HepG2 (cell line): ENCODE measurements at regions not wholly inside any gene's neighbourhood (a gene's known extent, or its start where the extent isn't known, plus 50 kb on each side); places are given as distances from the start of the nearest gene placed in this dataset.

Source experiments
- ATAC-seq: fragments of 200-7000 bp; cut with Tn5 transposase; 3 replicates; pipeline ENCODE4 v1.9.1; 2020; ENCODE audit warnings: mild to moderate bottlenecking, moderate library complexity
- BruUV-seq: library from RNA; stranded (reverse); fragments of 400-500 nt; replicated peaks from 2 replicates; lab custom pipeline; 2021; lab: Mats Ljungman, UMichigan
- CTCF ChIA-PET: fragments of 300-600 bp; formaldehyde crosslinking; extraction: SDS; loops from one replicate; lab custom pipeline; 2021; ENCODE audit warnings: low total read pairs, inconsistent platforms, low intra/inter-chr PET ratio; lab: Yijun Ruan, JAX
- POLR2A ChIA-PET: fragments of 350-600 bp; sonication (Branson Sonifier 250); formaldehyde crosslinking; loops from one replicate; lab custom pipeline; 2020; ENCODE audit warnings: antibody characterized with exemption, inconsistent platforms; lab: Yijun Ruan, JAX
- DNase-seq: peaks from one replicate; pipeline ENCODE4 v3.0.0-alpha.2; 2015; ENCODE audit warnings: low spot score
- FAIRE-seq: peaks from 3 replicates; lab custom pipeline; 2011; peaks lifted over from hg19 to GRCh38; lab: Jason Lieb, UNC
- H2AFZ ChIP-seq: one replicate; pipeline ENCODE4 v1.6.1; 2011; ENCODE audit warnings: low read length, inconsistent platforms
- H3K27ac ChIP-seq: fragments of 300-600 bp; 3 replicates; pipeline ENCODE4 v1.8.0; 2011; ENCODE audit warnings: mixed run types, mild to moderate bottlenecking, mixed read lengths, low read length, inconsistent platforms; ENCODE audit not compliant: insufficient read depth; ENCODE audit errors: extremely low read length
- H3K27me3 ChIP-seq, 2 experiments: fragments of 200-600 bp in 1 of 2; 2 replicates in 1 of 2; 3 replicates in 1 of 2; pipeline versions ENCODE4 v1.6.0 to v1.8.0; 2011; ENCODE audit warnings: low read length in 2 of 2, mild to moderate bottlenecking in 2 of 2, moderate library complexity in 2 of 2, inconsistent platforms in 1 of 2; ENCODE audit not compliant: insufficient read depth in 2 of 2, control insufficient read depth in 1 of 2
- H3K36me3 ChIP-seq, 2 experiments: fragments of 200-600 bp in 1 of 2; replicated peaks in 1 of 2; 2 replicates in 1 of 2; 3 replicates in 1 of 2; pipeline versions ENCODE4 v1.5.1 to v1.8.0; 2011; ENCODE audit warnings: low read length in 2 of 2, inconsistent platforms in 1 of 2; ENCODE audit not compliant: insufficient read depth in 2 of 2, control insufficient read depth in 1 of 2
- H3K4me1 ChIP-seq: 2 replicates; pipeline ENCODE4 v1.5.1; 2012; ENCODE audit warnings: low read length, inconsistent platforms; ENCODE audit not compliant: insufficient read depth
- H3K4me2 ChIP-seq: 2 replicates; pipeline ENCODE4 v1.6.0; 2011; ENCODE audit warnings: low read depth, low read length, inconsistent platforms
- H3K4me3 ChIP-seq, 3 experiments: fragments of 200-600 bp in 1 of 3; sonication (generic), shearing (Covaris generic) in 1 of 3; replicated peaks in 1 of 3; 2 replicates each; pipeline ENCODE4 v1.5.1; 2011 to 2016; ENCODE audit warnings: low read length in 3 of 3, inconsistent platforms in 2 of 3, low read depth in 2 of 3, mild to moderate bottlenecking in 2 of 3, control low read depth in 1 of 3, mixed read lengths in 1 of 3; ENCODE audit not compliant: insufficient read depth in 1 of 3
- H3K79me2 ChIP-seq: one replicate; pipeline ENCODE4 v1.6.1; 2011; ENCODE audit warnings: low read length, inconsistent platforms; ENCODE audit not compliant: insufficient read depth
- H3K9ac ChIP-seq: 2 replicates; pipeline ENCODE4 v1.6.0; 2011; ENCODE audit warnings: mild to moderate bottlenecking, low read depth, low read length, inconsistent platforms; ENCODE audit not compliant: insufficient read depth
- H3K9me3 ChIP-seq: 2 replicates; pipeline ENCODE4 v1.5.1; 2012; ENCODE audit warnings: mild to moderate bottlenecking, low read length
- H4K20me1 ChIP-seq: 2 replicates; pipeline ENCODE4 v1.6.0; 2011; ENCODE audit warnings: inconsistent platforms, mild to moderate bottlenecking, low read length, moderate library complexity; ENCODE audit not compliant: insufficient read depth
- AGO2 ChIP-seq: fragments of 200-400 bp; formaldehyde crosslinking; optimal IDR thresholded peaks from 2 replicates; pipeline ENCODE3; 2017; ENCODE audit warnings: mild to moderate bottlenecking, low read depth, low read length, moderate library complexity
- ARID4A ChIP-seq: sonication (generic); formaldehyde crosslinking; IDR thresholded peaks from 2 replicates; pipeline ENCODE4 v1.5.0; 2020; ENCODE audit warnings: mild to moderate bottlenecking, missing genetic modification reagents, borderline replicate concordance
- BRCA1 ChIP-seq: sonication (generic); formaldehyde crosslinking; IDR thresholded peaks from 2 replicates; pipeline ENCODE4 v1.4.0; 2020; ENCODE audit warnings: missing genetic modification reagents
- HDAC6 ChIP-seq: fragments of 200-600 bp; sonication (generic); IDR thresholded peaks from 2 replicates; pipeline ENCODE4 v1.7.0; 2017; ENCODE audit warnings: mild to moderate bottlenecking, antibody characterized with exemption, low read length, low read depth
- HNRNPLL ChIP-seq: fragments of 200-400 bp; formaldehyde crosslinking; IDR thresholded peaks from 2 replicates; pipeline ENCODE4 v1.6.1; 2017; ENCODE audit warnings: mild to moderate bottlenecking, low read depth, low read length; ENCODE audit not compliant: poor library complexity, severe bottlenecking
- NR0B2 ChIP-seq: sonication (generic); formaldehyde crosslinking; IDR thresholded peaks from 2 replicates; pipeline ENCODE4 v1.4.0; 2020; ENCODE audit warnings: mild to moderate bottlenecking, missing genetic modification reagents
- PTBP1 ChIP-seq: fragments of 200-400 bp; formaldehyde crosslinking; IDR thresholded peaks from 2 replicates; pipeline ENCODE4 v1.6.1; 2018; ENCODE audit warnings: low read length, low read depth; ENCODE audit not compliant: poor library complexity, severe bottlenecking
- RXRA ChIP-seq: sonication (generic); formaldehyde crosslinking; IDR thresholded peaks from 2 replicates; pipeline ENCODE4 v1.5.1; 2020; ENCODE audit warnings: missing genetic modification reagents
- ZGPAT ChIP-seq: IDR thresholded peaks from 2 replicates; pipeline ENCODE4 v1.6.1; 2016; ENCODE audit warnings: mild to moderate bottlenecking
- ZNF230 ChIP-seq: sonication (generic); formaldehyde crosslinking; IDR thresholded peaks from 2 replicates; pipeline ENCODE4 v1.4.0; 2020; ENCODE audit warnings: mild to moderate bottlenecking, missing genetic modification reagents
- ZNF44 ChIP-seq: sonication (generic); formaldehyde crosslinking; IDR thresholded peaks from 2 replicates; pipeline ENCODE4 v1.5.1; 2020; ENCODE audit warnings: mild to moderate bottlenecking, missing genetic modification reagents
- ZNF776 ChIP-seq: sonication (generic); formaldehyde crosslinking; IDR thresholded peaks from 2 replicates; pipeline ENCODE4 v1.4.0; 2020; ENCODE audit warnings: mild to moderate bottlenecking, missing genetic modification reagents
- ZNF780A ChIP-seq: sonication (generic); formaldehyde crosslinking; IDR thresholded peaks from 2 replicates; pipeline ENCODE4 v1.8.0; 2022; ENCODE audit warnings: mild to moderate bottlenecking, missing genetic modification reagents, moderate library complexity
- ZNF878 ChIP-seq: sonication (generic); formaldehyde crosslinking; IDR thresholded peaks from 2 replicates; pipeline ENCODE4 v1.8.1; 2023; ENCODE audit warnings: mild to moderate bottlenecking, missing genetic modification reagents, moderate library complexity
- WGBS: methylation state at CpG from one replicate; pipeline ENCODE4 v1.1.6; 2017; ENCODE audit warnings: low lambda C conversion rate; 5-methylcytosine and 5-hydroxymethylcytosine counted together
- in situ Hi-C: cut with HindIII; loops from 2 replicates; pipeline ENCODE4 v1.10.0; 2017; ENCODE audit warnings: low pct_unique_long_range_greater_than_20kb; ENCODE audit not compliant: extremely low pct_ligation_motif_present
- intact Hi-C: fragments of 100-400 bp; cut with micrococcal nuclease; formaldehyde crosslinking; loops from one replicate; pipeline ENCODE4 v1.10.0; 2022; ENCODE audit not compliant: unreplicated experiment

- Histone ChIP-seq H3K4me3 (no peak overlapping the region), H3K27me3 (peaks cover 0 to 37% of the 10 kb centered on the region in 2 experiments; a peak in 3 of 5 replicates), H3K36me3 (no peaks in the 10 kb centered on the region), H3K9me3 (no peaks in the 10 kb centered on the region), H3K79me2 (no peaks in the 10 kb centered on the region), H3K9ac (no peak overlapping the region), H3K4me2 (no peak overlapping the region), H4K20me1 (no peaks in the 10 kb centered on the region), H2AFZ (no peak overlapping the region), H3K4me1 (no peaks in the 10 kb centered on the region), H3K27ac (no peak overlapping the region)
- ChIA-PET POLR2A (no interaction called here), CTCF (no interaction called here)
- 49% methylated on average over 4 of the region's 4 CpGs for WGBS
- FAIRE-seq (no peak), DNase-seq (no peak), ATAC-seq (no peak)
- no TSS peak for BruUV-seq
- intact Hi-C loops (no loop called here), in situ Hi-C loops (no loop called here)
- no peak for TF ChIP-seq ZNF230 (CRISPR knock-in tag)
- TF ChIP-seq ARID4A: no peak
- TF ChIP-seq ZNF878 (CRISPR knock-in tag): no peak
- no peak for TF ChIP-seq AGO2
- TF ChIP-seq ZNF776 (CRISPR knock-in tag): no peak
- no peak for TF ChIP-seq ZGPAT (CRISPR knock-in tag)
- no peak for TF ChIP-seq ZNF780A (CRISPR knock-in tag)
- TF ChIP-seq NR0B2 (CRISPR knock-in tag): no peak
- no peak for TF ChIP-seq HNRNPLL
- TF ChIP-seq ZNF44 (CRISPR knock-in tag): no peak
- no peak for TF ChIP-seq HDAC6
- TF ChIP-seq RXRA (CRISPR knock-in tag): no peak
- TF ChIP-seq BRCA1 (CRISPR knock-in tag): no peak
- no peak for TF ChIP-seq PTBP1
Observed at GRCh38 chr16:86398622-86399021, 111.7 kb upstream of the FOXF1 start.
